Caco-2 (cell line): ENCODE measurements at regions not wholly inside any gene's neighbourhood (a gene's known extent, or its start where the extent isn't known, plus 50 kb on each side); places are given as distances from the start of the nearest gene placed in this dataset.

Experiments
- BruUV-seq: library from RNA; stranded (reverse); fragments of 400-500 nt; replicated peaks from 2 replicates; lab custom pipeline; 2021; lab: Mats Ljungman, UMichigan
- CTCF ChIA-PET: fragments of 300-600 bp; sonication (Branson Sonifier 250); formaldehyde crosslinking; loops from one replicate; lab custom pipeline; 2022; ENCODE audit warnings: antibody characterized with exemption; lab: Charles Lee
- POLR2A ChIA-PET: fragments of 300-600 bp; sonication (Branson Sonifier 250); formaldehyde crosslinking; loops from one replicate; lab custom pipeline; 2022; ENCODE audit warnings: antibody characterized with exemption; lab: Charles Lee
- DNase-seq, 2 experiments: peaks; one replicate each; pipeline versions ENCODE4 v3.0.0 to v3.0.0-alpha.2; 2020 to 2022
- H3K27me3 ChIP-seq: replicated peaks from 2 replicates; pipeline ENCODE4 v1.6.0; 2011; ENCODE audit warnings: low read length; ENCODE audit not compliant: control insufficient read depth, insufficient read depth
- H3K36me3 ChIP-seq: 2 replicates; pipeline ENCODE4 v1.5.1; 2011; ENCODE audit warnings: low read length; ENCODE audit not compliant: control insufficient read depth, insufficient read depth
- H3K4me1 ChIP-seq: fragments of 250-450 bp; sonication (Bioruptor Pico); 2 replicates; pipeline ENCODE4 v1.5.1; 2020; ENCODE audit warnings: mild to moderate bottlenecking
- H3K4me3 ChIP-seq: 2 replicates; pipeline ENCODE4 v1.5.1; 2011; ENCODE audit warnings: low read depth, mild to moderate bottlenecking, control low read depth, low read length
- H3K9me3 ChIP-seq: fragments of 250-450 bp; sonication (Bioruptor Pico); 2 replicates; pipeline ENCODE4 v1.5.1; 2020; ENCODE audit warnings: mild to moderate bottlenecking, moderate library complexity
- H3K27ac Mint-ChIP-seq: one replicate; pipeline ENCODE4 v1.8.0; 2022; ENCODE audit warnings: mixed read lengths; ENCODE audit not compliant: unreplicated experiment
- H3K27me3 Mint-ChIP-seq: one replicate; pipeline ENCODE4 v1.8.0; 2022; ENCODE audit warnings: mixed read lengths; ENCODE audit not compliant: insufficient read depth, unreplicated experiment
- H3K36me3 Mint-ChIP-seq: one replicate; pipeline ENCODE4 v1.8.0; 2022; ENCODE audit warnings: mild to moderate bottlenecking, mixed read lengths; ENCODE audit not compliant: insufficient read depth, unreplicated experiment
- H3K4me1 Mint-ChIP-seq: one replicate; pipeline ENCODE4 v1.8.0; 2022; ENCODE audit warnings: low read depth, mixed read lengths; ENCODE audit not compliant: unreplicated experiment
- H3K4me3 Mint-ChIP-seq: one replicate; pipeline ENCODE4 v1.8.0; 2022; ENCODE audit warnings: mild to moderate bottlenecking, moderate library complexity, mixed read lengths; ENCODE audit not compliant: unreplicated experiment
- H3K9me3 Mint-ChIP-seq: one replicate; pipeline ENCODE4 v1.8.0; 2022; ENCODE audit warnings: mixed read lengths; ENCODE audit not compliant: unreplicated experiment
- intact Hi-C: fragments of 100-400 bp; cut with micrococcal nuclease; formaldehyde crosslinking; loops from one replicate; pipeline ENCODE4 v1.10.0; 2022; ENCODE audit not compliant: unreplicated experiment
- TF ChIP-seq, protein P1 (sequence below), 2 experiments: fragments of 200-600 bp in 1 of 2; IDR thresholded peaks; 1 replicate in 1 of 2; 2 replicates in 1 of 2; pipeline versions ENCODE4 v1.5.1 to v1.8.0; 2011 to 2022; ENCODE audit warnings: antibody characterized with exemption in 1 of 2, control low read depth in 1 of 2, inconsistent platforms in 1 of 2, low read depth in 1 of 2, low read length in 1 of 2, mild to moderate bottlenecking in 1 of 2, moderate library complexity in 1 of 2; ENCODE audit not compliant: insufficient read depth in 1 of 2, severe bottlenecking in 1 of 2, unreplicated experiment in 1 of 2

DNA sequence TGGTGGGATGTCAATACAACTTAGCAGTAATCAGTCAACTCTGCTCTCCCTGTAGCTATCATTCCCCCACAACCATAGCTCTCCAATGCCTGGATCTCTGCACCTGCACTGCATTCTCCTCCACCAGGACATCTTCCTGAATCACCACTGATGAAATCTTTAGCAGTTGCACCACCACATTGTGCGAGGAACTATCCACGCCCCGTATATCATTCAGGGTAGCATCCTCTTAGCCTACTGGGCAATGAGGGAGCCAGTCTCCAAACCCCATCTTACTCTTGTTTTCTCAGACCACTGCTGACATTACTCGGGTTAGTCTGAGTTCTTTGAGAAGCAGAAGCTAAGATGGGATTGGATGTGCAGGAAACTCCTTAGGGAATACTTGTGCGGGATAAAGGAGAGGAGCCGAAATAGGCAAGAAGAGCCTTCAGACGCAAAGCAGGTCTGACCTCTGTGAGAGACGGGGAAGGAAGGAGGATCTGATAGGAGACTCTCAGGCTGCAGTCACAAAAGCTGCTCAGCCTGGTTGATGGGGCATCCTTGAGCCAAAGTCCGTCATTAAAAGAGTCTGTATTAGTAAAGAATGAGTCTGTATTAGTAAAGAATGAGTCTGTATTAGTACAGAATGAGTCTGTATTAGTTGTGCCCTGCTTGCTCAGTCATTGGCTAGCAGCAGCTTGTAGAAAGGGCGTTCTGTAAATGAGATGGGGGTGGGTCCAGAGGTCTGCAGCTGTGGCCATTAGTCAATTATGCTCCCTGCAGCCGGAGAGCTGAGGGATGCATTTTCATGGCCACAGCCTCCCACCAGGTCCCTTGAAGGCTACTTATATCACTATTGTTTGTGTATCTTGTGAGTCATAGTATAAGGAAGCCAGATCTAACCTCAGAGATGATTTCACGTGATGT, 49.6 kb upstream of the RASSF3 start:
- Mint-ChIP-seq H3K9me3 (no peaks in the 10 kb centered on the region), H3K36me3 (no peaks in the 10 kb centered on the region), H3K4me1 (no peaks in the 10 kb centered on the region), H3K27me3 (no peaks in the 10 kb centered on the region), H3K4me3 (no peak overlapping the region), H3K27ac (no peak overlapping the region)
- POLR2A ChIA-PET, result no interaction called here
- no peaks in the 10 kb centered on the region for H3K36me3 ChIP-seq
- intact Hi-C loops, result no loop called here
- CTCF ChIA-PET, result no interaction called here
- no peak overlapping the region for H3K4me3 ChIP-seq
- BruUV-seq, result no TSS peak
- H3K4me1 ChIP-seq, result no peaks in the 10 kb centered on the region
- H3K9me3 ChIP-seq, result no peaks in the 10 kb centered on the region
- no peaks in the 10 kb centered on the region for H3K27me3 ChIP-seq
- TF ChIP-seq, protein P1, sequence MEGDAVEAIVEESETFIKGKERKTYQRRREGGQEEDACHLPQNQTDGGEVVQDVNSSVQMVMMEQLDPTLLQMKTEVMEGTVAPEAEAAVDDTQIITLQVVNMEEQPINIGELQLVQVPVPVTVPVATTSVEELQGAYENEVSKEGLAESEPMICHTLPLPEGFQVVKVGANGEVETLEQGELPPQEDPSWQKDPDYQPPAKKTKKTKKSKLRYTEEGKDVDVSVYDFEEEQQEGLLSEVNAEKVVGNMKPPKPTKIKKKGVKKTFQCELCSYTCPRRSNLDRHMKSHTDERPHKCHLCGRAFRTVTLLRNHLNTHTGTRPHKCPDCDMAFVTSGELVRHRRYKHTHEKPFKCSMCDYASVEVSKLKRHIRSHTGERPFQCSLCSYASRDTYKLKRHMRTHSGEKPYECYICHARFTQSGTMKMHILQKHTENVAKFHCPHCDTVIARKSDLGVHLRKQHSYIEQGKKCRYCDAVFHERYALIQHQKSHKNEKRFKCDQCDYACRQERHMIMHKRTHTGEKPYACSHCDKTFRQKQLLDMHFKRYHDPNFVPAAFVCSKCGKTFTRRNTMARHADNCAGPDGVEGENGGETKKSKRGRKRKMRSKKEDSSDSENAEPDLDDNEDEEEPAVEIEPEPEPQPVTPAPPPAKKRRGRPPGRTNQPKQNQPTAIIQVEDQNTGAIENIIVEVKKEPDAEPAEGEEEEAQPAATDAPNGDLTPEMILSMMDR (IDR thresholded peaks at IDR 0.05; ENCODE audit: insufficient read depth in 1 of 2, low read depth in 1 of 2, low read length in 1 of 2, severe bottlenecking in 1 of 2, unreplicated experiment in 1 of 2), result no peak
- no peak for DNase-seq
